Activated CD4-positive, alpha-beta T cell treated with anti-CD3 and anti-CD28 coated beads, Interleukin-2, amount 50 U/mL, for 1 hour (primary cell): ENCODE measurements at regions not wholly inside any gene's neighbourhood (a gene's known extent, or its start where the extent isn't known, plus 50 kb on each side); places are given as distances from the start of the nearest gene placed in this dataset.
"Not testable (repeated sequence)": the region's sequence is repeated elsewhere in the genome, so short reads cannot be mapped to it uniquely, and the experiment has no call there.

Experiments
- DNase-seq: peaks from one replicate; pipeline ENCODE4 v3.0.0-alpha.2; 2020

DNA sequence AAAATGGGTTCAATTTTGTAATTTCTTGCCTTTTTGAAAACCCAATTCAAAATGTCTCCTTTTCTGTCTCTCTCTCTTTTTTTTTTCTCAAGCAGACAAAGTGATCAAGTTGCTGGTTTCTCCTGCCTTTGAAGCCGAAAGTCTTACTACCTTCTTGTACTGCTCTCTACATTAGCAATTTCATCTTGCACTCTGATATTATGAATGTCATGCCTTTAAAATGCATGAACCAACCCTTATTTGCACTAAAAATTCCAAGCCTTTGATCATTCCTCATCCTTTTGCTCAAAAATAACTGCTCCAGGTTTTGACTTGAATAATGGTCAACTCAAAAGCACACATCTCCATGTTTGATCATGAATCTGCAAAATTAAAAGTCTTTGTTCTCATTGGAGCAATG lies 125.2 kb downstream of the CETN3 start:
- DNase-seq, result no peak

DNA sequence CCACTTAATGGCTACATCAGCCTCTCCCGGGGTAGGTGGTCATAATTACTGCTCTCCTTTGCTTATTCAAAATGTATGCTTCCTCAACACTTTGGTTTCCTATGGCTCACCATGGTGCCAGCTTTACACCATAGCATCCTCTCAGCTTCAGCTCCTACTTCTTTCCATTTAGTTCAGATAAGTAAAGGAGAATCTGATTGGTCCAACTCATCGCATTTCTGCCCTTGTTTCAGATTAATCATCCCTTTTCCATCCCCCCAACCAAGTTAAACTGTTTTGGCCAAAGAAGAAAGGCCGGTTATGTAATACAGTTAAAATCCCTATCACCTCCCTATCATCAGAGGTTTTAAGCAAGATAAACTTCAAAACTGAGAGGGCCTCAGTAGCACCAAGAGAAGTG lies 130.5 kb downstream of the CETN3 start:
- DNase-seq, result no peak

DNA sequence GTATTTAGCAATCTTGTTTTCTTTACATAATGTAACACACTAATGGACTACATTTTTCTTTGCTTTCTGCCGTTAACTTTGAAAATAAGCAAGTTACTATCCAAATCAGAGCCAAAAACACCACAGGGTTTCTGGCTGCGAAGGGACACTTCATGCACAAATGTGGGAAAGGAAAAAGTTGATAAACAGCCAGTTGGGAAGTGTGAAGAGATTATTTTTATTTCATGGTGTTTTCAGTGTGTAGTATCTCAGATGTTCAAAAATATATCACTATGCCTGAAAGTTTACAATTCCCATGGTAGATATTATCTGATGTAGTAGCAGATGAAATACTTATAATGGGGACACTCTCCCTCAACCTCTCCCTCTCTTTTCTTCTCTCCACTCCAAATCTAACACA lies 135.3 kb downstream of the CETN3 start:
- no peak for DNase-seq

DNA sequence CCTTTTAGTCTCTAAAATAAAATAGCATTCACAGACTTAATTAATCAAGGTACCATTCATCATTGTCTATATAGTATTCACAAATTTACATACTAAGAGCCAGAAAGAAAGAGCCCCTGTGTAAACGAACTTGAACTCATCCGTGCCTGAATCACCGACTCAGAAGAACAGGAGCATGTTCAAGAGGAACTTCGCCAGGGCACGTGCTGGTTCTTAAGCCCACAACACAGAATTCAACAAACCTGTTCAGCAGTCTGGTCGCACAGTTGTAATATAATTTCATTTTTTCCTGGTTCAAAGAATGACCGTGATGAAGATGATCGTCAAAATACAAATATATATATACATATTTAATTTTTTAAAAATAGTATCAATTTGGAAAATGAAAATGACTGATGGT lies 141.9 kb downstream of the CETN3 start:
- DNase-seq, result no peak

DNA sequence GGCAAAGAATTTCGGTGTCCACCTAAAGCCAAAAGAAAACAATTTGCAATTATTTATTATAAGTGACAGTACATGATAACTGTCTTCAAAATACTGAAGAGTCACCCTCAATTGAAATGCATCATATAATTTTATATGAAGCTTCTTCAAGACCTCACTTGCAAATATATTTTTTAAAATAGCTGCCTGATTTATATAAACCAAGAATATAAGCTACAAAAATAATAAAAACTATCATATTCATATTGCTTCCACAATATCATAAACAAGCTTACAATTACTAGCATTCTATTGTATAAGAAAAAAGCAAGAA lies 144.1 kb downstream of the CETN3 start:
- DNase-seq, result no peak

DNA sequence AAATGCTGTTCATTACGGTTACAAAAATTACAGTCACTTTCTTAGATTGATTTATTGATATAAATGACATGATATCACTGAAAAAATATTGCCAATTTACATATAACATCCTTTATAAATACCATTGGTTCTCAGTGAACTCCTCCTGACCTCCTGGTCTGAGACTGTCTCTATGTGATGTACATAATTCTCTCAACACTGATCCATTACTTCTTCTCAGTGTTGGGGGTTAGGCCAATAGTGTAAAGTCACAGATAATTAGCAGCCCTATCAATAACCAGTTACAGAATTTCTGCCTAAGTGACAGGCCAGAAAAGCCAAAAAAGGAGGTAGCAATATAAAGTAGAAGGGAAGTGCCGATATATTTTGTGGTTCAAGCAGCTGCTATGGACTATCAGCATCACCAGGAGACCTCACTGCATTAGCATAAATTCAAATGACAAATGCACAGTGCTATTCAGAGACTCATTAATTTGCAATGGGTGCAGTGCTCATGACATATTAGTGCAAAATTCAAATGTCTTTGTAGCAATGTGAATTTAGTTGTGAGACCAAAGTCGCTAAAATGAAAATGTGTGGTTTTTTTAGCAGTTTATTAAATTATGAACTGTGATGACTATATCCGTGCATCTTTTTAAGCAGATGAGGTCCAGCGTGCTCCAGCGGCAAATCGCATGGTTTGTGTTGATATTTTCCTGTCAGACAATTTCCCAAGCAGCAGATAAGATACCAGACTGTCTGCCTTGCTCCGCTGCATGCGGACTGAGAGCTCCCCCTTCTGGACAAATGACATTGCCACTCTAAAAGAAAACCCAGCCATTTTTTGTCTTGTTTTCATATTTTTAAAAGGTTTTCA lies 144.6 kb downstream of the CETN3 start:
- DNase-seq, result peak; percentile 32

DNA sequence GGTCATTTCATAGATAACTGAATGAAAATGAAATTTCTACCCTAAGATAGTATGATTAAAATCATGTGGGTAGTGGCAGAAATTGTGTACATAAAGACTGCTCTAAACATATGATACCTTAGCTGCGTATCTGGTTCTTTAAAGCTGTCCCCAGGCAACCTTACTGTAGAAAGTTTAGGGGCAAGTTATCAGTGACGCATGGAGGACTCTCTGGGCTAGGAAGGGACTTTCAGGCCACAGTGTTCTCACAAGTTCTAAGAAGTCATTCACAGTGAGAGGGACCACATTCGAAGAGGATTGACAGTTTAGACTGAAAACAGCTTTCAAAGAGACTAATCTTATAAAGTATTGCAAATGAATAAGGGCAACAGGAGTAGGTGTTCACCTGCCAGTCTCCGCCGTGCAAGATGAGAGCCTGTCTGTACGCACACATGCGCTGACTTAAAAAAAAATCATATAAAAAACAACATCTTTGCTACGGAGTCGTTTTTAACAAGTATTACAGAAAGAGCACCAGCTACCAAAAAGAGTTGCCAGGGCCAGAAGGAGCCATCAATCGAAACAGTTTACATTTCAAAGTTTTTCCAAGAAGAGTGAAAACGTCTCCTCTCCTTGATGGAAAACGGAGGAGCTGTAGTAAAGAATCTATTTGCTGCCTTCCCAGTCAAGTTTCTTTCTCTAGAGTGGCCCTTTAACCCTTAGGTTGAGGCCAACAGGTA lies 146.3 kb downstream of the CETN3 start:
- no peak for DNase-seq

DNA sequence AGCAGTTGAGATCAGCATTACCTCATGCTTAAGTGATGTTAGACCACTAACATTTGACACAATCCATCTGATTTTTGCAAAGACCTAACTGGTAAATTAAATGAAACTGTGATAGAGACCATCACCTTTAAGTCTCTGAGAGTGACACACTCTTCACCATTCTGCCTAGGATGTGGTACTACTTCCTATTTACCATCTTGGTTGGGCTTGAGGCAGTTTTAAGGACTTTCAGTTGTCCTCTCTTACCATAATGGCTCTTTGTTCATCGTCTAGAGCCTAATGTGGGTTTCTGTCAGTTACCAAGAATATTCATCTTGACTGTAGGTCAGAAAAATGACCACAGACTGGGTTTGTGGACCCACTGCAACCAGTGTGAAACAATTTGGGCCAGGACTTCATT lies 158.1 kb downstream of the CETN3 start:
- no peak for DNase-seq

DNA sequence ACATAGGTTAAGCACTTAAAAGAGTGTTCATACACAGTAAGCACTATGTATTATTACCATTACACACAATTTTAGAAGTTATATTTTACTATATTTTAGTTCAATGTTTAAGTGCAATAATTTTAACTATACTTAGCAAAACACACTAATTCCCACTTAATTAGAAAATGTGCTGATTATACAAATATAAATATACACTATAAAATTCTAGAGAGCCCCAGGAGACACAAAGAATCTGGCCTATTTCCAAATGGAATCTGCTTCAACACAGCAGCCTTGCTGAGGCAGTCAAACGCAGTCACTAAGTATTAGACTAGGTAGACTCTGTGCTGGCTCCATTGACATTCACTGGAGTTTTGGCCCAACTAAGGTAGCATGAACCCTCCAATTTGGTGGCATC lies 160.9 kb downstream of the CETN3 start:
- no peak for DNase-seq

DNA sequence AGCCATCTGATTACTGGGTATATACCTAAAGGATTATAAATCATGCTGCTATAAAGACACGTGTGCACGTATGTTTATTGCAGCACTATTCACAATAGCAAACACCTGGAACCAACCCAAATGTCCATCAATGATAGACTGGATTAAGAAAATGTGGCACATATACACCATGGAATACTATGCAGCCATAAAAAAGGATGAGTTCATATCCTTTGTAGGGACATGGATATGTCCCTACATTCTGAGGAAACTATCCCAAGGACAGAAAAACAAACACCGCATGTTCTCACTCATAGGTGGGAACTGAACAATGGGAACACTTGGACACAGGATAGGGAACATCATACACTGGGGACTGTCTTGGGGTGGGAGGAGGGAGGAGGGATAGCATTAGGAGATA lies 165.7 kb downstream of the CETN3 start:
- not testable (repeated sequence) for DNase-seq

DNA sequence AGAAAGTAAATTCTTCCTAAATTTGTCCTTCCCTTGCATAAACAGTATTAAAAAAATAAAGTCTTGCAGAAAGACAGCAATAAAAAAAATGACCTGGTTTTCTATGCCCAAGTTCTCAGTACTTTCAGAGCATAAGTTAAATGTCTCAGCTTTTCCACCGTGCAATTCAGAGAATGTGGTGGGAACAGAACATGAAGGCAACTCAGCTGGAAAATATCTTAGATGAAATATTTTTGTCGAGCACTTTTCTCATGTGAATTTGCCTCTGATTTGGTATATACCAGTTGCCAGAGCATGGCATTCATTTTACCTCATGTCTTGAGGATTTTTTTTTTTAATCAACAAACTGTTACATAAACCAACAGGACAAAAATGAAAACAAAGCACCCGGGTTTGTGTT lies 176.1 kb downstream of the CETN3 start:
- no peak for DNase-seq

DNA sequence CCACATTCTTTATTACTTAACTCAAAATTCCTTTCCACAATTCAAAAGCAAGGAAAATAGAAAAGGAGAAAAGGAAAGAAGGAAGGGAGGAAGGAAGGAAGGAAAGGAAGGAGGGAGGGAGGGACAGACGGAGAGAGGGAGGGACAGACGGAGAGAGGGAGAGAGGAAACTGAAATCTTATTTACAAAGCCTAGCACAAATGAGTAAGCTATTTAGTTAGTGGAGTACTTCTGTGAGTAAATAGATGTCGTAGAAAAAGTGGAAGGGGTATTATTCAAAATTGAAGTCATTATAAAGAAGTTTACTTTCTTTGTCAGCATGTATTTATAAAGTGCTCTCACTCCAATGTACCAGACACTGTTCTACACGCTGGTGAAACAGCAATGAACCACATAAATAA lies 177.9 kb downstream of the CETN3 start:
- DNase-seq, result no peak

DNA sequence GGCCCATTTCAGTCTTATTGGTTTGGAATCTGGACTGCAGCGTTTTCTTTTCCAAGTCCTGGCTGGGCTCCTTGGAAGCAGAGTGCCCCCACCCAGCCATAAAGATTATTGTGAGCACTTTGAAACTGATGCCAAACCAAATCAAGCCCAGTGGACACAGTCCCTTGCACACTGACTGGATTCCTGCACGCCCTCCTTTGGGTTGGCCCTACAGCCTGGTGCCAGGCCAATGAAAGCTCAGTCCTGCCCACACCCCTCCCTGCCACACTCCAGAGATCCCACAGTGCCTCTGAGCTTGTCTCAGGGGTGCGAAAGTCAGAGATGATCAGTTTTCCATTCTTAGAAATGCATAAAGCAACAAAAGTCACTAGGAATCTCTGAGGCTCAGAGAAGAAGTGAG lies 181.9 kb downstream of the CETN3 start:
- DNase-seq, result no peak

DNA sequence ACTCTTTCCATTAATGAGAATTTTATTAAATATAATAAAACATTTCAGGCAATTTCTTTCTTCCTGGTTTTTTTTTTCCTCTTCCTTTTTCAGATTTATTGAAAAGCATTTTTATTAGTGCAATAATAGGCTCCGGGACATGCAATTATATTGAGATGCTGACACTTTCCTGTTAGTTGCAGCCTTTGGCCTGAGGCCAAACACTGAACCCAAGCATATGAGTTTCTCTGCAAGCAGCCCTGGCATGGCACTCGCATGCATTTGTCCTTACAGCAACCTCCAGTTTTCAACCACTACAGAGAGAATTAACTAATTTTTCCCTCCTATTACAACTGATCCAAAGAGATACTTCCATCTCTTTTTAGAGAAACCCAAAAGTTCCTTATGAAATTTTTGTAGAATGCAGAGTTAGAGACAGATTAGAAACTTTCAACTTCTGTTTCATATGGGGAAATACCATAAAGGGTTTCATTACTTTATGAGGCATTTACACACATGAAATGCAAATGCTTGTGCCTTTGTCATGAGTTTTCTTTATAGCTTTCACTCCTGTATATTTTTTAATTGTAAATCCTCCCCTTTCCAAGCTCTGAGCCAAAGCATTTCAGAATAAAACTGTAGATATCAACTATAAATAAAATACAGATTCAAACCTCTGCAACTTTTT lies 183.0 kb downstream of the CETN3 start:
- DNase-seq, result no peak

DNA sequence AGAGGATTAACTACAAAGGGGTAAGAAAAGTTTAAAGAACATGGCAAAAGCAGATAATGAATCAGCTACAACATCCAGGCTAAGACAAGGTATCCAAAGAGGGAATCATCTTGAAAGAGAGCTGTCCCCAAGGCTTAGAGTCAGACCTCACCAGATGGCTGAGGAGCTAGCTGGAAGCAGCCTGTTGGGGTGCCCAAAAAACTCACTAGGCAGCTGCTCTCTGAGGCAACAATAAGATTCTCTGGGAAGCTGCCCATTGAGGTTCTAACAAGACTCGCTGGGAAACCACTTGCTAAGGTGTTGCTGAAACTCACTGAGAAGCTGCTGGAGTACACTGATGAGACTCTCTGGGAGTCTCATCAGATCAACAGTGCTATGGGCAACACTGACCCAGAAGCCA lies 185.2 kb downstream of the CETN3 start:
- DNase-seq, result no peak

DNA sequence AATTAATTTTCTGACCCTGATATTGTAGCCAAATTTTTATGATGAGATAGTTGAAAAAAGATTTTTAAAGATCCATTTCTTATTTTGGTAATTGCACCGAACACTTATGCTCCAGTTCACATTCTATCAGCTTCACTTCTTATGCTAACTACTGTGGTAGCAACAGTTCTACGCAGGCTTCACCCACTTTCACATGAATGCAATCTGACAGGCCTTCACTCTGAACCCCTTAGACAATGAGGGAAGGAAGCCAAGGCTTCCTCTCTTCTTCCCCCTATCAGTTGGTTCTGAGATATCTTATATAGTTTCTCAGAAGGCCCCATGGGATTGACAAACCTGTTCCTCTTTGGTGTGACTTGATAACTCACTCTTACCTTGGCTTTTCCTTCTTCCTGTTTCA lies 185.8 kb downstream of the CETN3 start:
- no peak for DNase-seq

DNA sequence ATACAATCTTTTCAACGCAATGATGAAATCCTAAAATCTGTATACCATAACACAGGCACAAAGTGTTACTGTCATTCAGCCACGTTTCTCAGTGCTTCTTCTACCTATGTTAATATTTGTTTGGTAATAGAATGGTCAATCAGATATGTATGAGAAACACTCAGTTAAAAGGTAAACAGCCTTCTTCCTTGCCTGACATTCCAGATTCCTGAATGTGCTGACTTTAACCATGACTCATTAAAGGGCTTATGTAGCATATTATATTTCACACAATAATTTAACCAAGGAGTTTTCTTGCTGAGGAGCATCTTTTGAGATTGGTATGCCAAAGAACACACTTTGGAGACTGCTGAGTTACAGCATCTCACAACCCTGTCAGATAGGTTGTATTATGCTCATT lies 187.6 kb downstream of the CETN3 start:
- no peak for DNase-seq

DNA sequence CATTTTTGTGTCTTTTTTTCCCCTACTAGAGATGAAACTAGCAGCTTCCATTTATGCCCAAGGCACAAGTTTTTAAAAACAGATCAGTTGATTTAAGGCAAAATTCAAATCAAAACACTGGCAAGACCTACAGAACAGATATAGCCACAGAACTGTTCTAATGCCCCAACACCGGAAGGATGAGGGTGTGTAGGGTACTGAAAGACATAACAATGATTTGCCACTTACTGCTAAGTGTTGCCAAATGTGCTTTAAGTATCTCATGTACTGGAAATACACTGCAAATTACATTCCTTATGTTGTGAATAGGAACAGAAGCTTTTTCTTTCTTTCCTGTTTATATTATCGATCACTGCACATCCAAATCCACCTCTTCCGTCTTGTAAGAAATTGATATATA lies 189.0 kb downstream of the CETN3 start:
- DNase-seq, result no peak

DNA sequence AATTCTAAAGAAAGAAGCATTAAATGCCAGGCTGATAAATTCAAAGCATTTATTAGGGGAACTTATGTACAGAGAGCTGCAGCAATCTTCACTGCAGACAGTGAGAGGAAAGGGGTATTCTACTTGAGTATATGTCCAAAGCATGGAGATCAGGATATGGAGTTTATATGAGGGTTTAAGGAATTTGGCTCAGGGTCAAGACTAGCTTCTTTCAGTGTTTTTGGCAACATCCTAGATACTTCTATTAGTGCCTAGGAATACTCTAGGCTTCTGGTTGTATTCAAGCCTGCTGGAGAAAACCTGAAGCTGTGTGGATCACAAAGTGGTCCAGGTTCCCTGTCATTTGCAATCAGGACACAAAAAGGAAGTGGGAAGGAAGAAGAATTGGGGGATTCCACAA lies 194.6 kb downstream of the CETN3 start:
- DNase-seq, result no peak

DNA sequence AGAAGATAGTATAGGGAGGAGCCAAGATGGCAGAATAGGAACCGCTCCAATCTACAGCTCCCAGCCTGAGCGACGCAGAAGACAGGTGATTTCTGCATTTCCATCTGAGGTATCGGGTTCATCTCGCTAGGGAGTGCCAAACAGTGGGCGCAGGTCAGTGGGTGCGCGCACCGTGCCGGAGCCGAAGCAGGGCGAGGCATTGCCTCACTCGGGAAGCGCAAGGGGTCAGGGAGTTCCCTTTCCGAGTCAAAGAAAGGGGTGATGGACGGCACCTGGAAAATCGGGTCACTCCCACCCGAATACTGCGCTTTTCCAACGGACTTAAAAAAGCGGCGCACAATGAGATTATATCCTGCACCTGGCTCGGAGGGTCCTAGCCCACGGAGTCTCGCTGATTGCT lies 201.2 kb downstream of the CETN3 start:
- DNase-seq, result not testable (repeated sequence)

DNA sequence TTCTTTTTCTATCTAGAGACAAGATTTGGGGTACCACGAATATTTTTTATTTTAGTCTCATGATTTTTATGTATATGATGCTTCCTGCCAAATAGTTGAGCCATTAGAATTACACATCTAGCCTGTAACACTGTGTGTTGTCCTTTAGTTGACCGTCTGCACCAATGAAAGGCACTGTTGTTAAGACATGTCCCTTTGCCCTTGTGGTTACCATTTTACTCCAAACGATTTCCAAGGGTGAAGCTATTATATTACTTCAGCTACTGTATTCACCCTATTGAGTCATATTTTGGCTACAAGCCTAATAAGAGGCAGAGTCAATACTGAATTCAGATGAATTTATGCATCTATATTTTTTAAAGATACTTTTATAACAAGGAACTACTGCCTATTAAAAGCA lies 207.6 kb downstream of the CETN3 start:
- DNase-seq, result no peak

DNA sequence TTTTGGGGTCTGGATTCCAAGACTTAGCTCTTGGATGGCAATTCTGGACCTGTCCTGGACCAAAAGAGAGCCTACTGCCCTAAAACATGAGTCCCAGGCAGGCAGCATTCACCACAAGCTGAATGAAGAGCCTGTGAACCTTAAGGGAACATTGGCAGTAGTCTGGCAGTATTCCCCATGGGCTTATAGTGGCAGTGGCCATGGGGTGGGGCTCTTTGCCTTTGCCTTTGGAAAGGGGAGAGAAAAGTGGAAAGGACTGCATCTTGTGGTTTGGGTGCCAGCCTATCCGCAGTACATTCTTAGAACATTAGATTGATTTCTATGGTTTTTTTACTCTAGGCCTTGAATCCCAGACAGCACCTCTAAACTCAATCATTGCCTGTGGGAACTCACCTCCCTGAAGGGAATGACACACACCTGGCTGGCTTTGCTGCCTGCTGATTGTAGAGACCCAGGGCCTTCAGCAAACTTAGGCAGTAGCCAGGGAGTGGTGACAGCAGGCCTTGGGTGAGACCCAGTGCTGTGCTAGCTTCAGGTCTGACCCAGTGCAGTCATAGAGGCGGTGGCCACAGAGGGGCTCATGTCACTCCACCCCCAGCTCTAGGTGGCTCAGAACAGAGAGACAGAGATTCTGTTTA lies 216.3 kb downstream of the CETN3 start:
- no peak for DNase-seq

DNA sequence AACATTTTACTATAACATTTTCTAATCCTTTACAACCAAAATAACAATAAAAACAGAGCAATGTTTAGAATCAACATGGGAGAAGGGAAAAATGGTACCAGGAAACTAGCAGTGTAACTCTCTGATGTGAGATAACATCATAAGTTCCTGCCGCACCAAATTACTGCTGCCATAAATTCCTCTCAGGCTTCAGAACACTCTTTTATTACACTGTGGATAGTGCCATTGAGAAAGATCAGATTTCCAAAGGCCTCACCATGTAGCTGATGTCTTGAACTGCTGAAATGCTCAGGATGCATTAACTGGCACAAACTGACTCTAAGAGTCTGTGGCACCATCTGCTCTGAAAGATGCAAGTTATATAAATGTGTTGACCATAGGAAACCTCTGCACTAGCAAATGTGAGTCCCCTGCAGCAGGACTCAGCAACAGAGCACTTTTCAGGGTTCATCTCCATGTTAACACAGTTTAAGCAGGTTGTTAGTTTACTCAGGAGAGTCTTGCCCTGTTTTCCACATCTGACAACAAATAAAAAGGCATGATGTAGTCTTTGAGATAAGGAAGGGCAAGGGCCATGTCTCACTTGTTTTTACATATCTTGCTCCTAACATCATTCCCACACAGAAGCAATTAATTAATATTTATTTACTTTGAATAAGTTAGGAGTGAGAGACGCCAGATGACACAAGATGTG lies 218.1 kb downstream of the CETN3 start:
- no peak for DNase-seq
